Activated CD4-positive, alpha-beta memory T cell treated with anti-CD3 and anti-CD28 coated beads, Interleukin-2, amount 10 ng/mL, durations not matched to agents 7 days and 5 days (primary cell): ENCODE measurements at regions not wholly inside any gene's neighbourhood (a gene's known extent, or its start where the extent isn't known, plus 50 kb on each side); places are given as distances from the start of the nearest gene placed in this dataset.

ENCODE experiments used
- CTCF ChIA-PET: fragments of 350-600 bp; sonication (Branson Sonifier 250); formaldehyde crosslinking; loops from one replicate; lab custom pipeline; 2021; ENCODE audit warnings: antibody characterized with exemption, inconsistent platforms; lab: Charles Lee
- POLR2A ChIA-PET: fragments of 350-600 bp; sonication (Branson Sonifier 250); formaldehyde crosslinking; loops from one replicate; lab custom pipeline; 2021; ENCODE audit warnings: antibody characterized with exemption; lab: Charles Lee
- DNase-seq: peaks from one replicate; pipeline ENCODE4 v3.0.0-alpha.2; 2020
- H3K27ac Mint-ChIP-seq: one replicate; pipeline ENCODE4 v1.8.0; 2021; ENCODE audit warnings: mild to moderate bottlenecking, mixed read lengths
- H3K27me3 Mint-ChIP-seq: one replicate; pipeline ENCODE4 v1.8.0; 2021; ENCODE audit warnings: mixed read lengths
- H3K36me3 Mint-ChIP-seq: one replicate; pipeline ENCODE4 v1.8.0; 2021; ENCODE audit warnings: low read depth, mixed read lengths
- H3K4me1 Mint-ChIP-seq: one replicate; pipeline ENCODE4 v1.8.0; 2021; ENCODE audit warnings: mixed read lengths
- H3K4me3 Mint-ChIP-seq: one replicate; pipeline ENCODE4 v1.8.0; 2021; ENCODE audit warnings: mild to moderate bottlenecking, mixed read lengths
- H3K9me3 Mint-ChIP-seq: one replicate; pipeline ENCODE4 v1.8.0; 2021; ENCODE audit warnings: mixed read lengths

DNA sequence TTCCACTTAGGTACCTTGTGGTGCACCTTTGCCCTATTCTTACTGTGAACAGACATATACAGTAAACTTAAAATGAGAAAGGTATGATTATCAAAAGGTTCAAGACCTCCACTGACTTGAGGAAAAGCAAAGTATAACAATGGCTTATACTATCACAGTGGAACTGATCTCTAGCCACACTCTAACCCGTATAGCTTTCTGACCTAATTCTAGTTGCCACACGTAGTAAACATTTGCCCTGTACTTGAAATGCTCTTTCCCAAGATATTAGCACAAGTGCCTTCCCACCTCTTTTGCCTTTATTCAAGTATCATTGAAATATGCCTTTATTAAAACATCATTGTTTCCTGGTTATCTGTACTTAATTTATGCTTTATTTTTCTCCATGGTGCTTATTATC, 250.4 kb upstream of the PPFIA2 start:
- no peaks in the 10 kb centered on the region for H3K27me3 Mint-ChIP-seq
- DNase-seq, result no peak
- no peak overlapping the region for H3K4me3 Mint-ChIP-seq
- H3K27ac Mint-ChIP-seq, result no peak overlapping the region
- H3K9me3 Mint-ChIP-seq, result no peaks in the 10 kb centered on the region
- H3K36me3 Mint-ChIP-seq, result no peaks in the 10 kb centered on the region
- CTCF ChIA-PET, result no interaction called here
- POLR2A ChIA-PET, result no interaction called here
- no peaks in the 10 kb centered on the region for H3K4me1 Mint-ChIP-seq

- Mint-ChIP-seq H3K27ac (no peak overlapping the region), H3K36me3 (no peaks in the 10 kb centered on the region), H3K27me3 (no peaks in the 10 kb centered on the region), H3K4me3 (no peak overlapping the region), H3K4me1 (no peaks in the 10 kb centered on the region), H3K9me3 (no peaks in the 10 kb centered on the region)
- POLR2A ChIA-PET, result no interaction called here
- no peak for DNase-seq
- CTCF ChIA-PET, result no interaction called here
These were observed 249.1 kb upstream of the PPFIA2 start for GRCh38 chr12:82008251-82008650.

DNA sequence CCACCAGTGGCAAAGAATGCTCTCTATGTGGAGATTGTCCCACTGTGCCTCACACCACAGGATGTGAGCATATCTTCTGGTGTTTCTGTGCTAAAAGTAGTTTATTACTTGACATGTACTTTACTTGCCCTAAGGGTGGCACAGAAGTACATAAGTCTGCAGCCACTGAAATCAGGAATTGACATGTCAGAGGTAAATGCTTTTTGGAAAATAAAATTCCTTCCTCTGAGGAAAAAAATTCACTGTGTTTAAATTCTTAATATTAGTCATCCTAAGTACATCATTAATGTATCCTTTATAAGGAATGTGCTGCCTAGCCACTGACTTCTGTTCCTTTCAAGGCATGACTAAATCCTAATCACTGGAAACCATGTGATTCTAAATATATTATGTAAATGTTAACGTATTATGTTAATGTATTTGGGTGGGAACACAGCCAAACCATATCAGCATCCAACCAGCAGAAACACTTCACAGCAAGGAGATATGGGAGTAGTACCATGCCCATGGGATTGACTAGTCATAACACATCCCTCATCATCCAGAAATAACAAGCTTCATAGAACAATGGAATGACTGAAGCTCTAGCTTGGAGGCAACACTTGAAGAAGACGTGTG, 239.7 kb upstream of the PPFIA2 start:
- Mint-ChIP-seq H3K36me3 (no peaks in the 10 kb centered on the region), H3K27ac (no peak overlapping the region), H3K4me3 (no peak overlapping the region), H3K27me3 (no peaks in the 10 kb centered on the region), H3K4me1 (no peaks in the 10 kb centered on the region), H3K9me3 (peaks cover 6% of the 10 kb centered on the region)
- POLR2A ChIA-PET, result no interaction called here
- CTCF ChIA-PET, result no interaction called here
- no peak for DNase-seq

- CTCF ChIA-PET, result interaction anchor here (1.3 to 1.4 kb wide), 2 partner anchors 347 to 348 kb away, joined by 3 read pairs; no protein-coding TSS in a partner anchor
- H3K27ac Mint-ChIP-seq, result no peak overlapping the region
These were observed 233.3 kb upstream of the PPFIA2 start for GRCh38 chr12:81992461-81992860.

DNA sequence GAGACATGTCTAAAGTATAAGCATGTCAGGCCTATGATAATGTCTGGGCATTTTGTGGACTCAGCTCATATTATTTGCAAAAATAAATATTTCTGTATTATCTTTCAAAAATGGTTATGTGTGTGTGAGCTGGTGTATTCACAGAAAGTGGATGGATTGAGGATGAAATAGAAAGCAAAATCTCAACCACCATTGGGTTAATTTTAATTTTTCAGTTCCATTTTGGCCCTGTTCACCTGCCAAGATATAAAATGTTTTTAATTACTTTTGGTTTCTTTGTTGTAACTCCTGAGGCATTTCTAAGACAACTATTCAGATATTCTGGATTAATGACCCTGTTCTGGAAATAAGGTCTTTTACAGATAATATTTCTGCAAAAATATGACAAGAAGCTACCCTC, 232.7 kb upstream of the PPFIA2 start:
- no peak overlapping the region for H3K4me3 Mint-ChIP-seq
- POLR2A ChIA-PET, result no interaction called here
- DNase-seq, result no peak
- H3K9me3 Mint-ChIP-seq, result no peaks in the 10 kb centered on the region
- CTCF ChIA-PET, result interaction anchor here (1.4 kb wide), 1 partner anchor 346 kb away, joined by 3 read pairs; no protein-coding TSS in a partner anchor
- H3K27ac Mint-ChIP-seq, result no peak overlapping the region
- no peaks in the 10 kb centered on the region for H3K36me3 Mint-ChIP-seq
- no peaks in the 10 kb centered on the region for H3K27me3 Mint-ChIP-seq
- H3K4me1 Mint-ChIP-seq, result no peaks in the 10 kb centered on the region

More at GRCh38 chr12:81992461-81992860, 233.3 kb upstream of the PPFIA2 start:
- POLR2A ChIA-PET, result no interaction called here
- Mint-ChIP-seq H3K4me3 (no peak overlapping the region), H3K27me3 (no peaks in the 10 kb centered on the region), H3K9me3 (no peaks in the 10 kb centered on the region), H3K4me1 (no peaks in the 10 kb centered on the region), H3K36me3 (no peaks in the 10 kb centered on the region)
- DNase-seq, result peak; percentile 42

- Mint-ChIP-seq H3K27ac (no peak overlapping the region), H3K27me3 (no peaks in the 10 kb centered on the region), H3K36me3 (no peaks in the 10 kb centered on the region), H3K4me3 (no peak overlapping the region), H3K9me3 (no peaks in the 10 kb centered on the region), H3K4me1 (no peaks in the 10 kb centered on the region)
- no peak for DNase-seq
- CTCF ChIA-PET, result no interaction called here
- POLR2A ChIA-PET, result no interaction called here
These were observed 229.2 kb upstream of the PPFIA2 start for GRCh38 chr12:81988362-81988761.

GRCh38 chr12:81987371-81987770, 228.2 kb upstream of the PPFIA2 start:
- no peaks in the 10 kb centered on the region for H3K9me3 Mint-ChIP-seq
- POLR2A ChIA-PET, result no interaction called here

GRCh38 chr12:81976661-81977060, 217.5 kb upstream of the PPFIA2 start:
- no peaks in the 10 kb centered on the region for H3K4me1 Mint-ChIP-seq
- POLR2A ChIA-PET, result no interaction called here
- no peak overlapping the region for H3K4me3 Mint-ChIP-seq
- peaks cover 3% of the 10 kb centered on the region for H3K9me3 Mint-ChIP-seq
- H3K27me3 Mint-ChIP-seq, result no peaks in the 10 kb centered on the region
- no peak for DNase-seq
- CTCF ChIA-PET, result no interaction called here
- H3K36me3 Mint-ChIP-seq, result no peaks in the 10 kb centered on the region
- H3K27ac Mint-ChIP-seq, result no peak overlapping the region

More at GRCh38 chr12:81987371-81987770, 228.2 kb upstream of the PPFIA2 start:
- no peak for DNase-seq
- CTCF ChIA-PET, result no interaction called here
- H3K36me3 Mint-ChIP-seq, result no peaks in the 10 kb centered on the region
- no peak overlapping the region for H3K4me3 Mint-ChIP-seq
- H3K4me1 Mint-ChIP-seq, result no peaks in the 10 kb centered on the region
- no peak overlapping the region for H3K27ac Mint-ChIP-seq
- no peaks in the 10 kb centered on the region for H3K27me3 Mint-ChIP-seq

DNA sequence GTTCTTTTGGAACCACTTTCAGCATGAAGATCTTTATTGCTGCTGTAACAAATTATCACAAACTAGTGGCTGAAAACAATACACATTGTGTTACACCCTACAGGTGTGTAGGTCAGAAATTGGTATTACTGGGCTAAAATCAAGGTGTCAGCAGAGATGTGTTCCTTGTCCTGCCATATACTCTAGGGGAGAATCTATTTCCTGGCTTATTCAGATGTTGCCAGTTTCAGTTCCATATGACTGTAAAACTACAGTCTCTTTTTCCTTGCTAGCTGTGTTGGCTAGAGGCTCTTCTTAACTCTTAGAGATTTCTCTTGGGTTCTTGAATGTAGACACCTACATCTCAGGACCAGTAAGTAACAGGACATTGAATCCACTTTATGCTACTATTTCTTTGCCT, 215.6 kb upstream of the PPFIA2 start:
- ChIA-PET CTCF (no interaction called here), POLR2A (no interaction called here)
- Mint-ChIP-seq H3K27me3 (no peaks in the 10 kb centered on the region), H3K9me3 (peaks cover 2% of the 10 kb centered on the region), H3K36me3 (no peaks in the 10 kb centered on the region), H3K27ac (no peak overlapping the region), H3K4me3 (no peak overlapping the region), H3K4me1 (no peaks in the 10 kb centered on the region)
- no peak for DNase-seq

GRCh38 chr12:81968421-81968820, 209.3 kb upstream of the PPFIA2 start:
- POLR2A ChIA-PET, result no interaction called here
- Mint-ChIP-seq H3K27ac (no peak overlapping the region), H3K27me3 (no peaks in the 10 kb centered on the region), H3K36me3 (no peaks in the 10 kb centered on the region), H3K9me3 (peaks cover 2% of the 10 kb centered on the region), H3K4me3 (no peak overlapping the region), H3K4me1 (no peaks in the 10 kb centered on the region)
- no peak for DNase-seq
- CTCF ChIA-PET, result no interaction called here

DNA sequence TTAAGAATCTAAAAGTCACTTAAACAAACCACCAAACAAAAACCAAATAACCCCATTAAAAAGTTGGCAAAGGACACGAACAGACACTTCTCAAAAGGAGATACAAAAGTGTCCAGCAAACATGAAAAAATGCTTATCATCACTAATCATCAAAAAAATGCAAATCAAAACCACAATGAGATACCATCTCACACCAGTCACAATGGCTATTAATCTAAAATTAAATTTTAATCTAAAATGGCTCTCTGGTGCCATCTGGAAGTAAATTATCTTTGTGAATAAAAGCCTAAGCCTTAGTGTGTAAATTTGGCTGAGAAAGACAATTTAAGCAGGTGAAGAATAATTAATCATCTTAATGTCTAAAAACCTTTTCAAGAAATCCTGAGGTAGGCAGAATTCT, 204.5 kb upstream of the PPFIA2 start:
- Mint-ChIP-seq H3K9me3 (no peaks in the 10 kb centered on the region), H3K4me1 (no peaks in the 10 kb centered on the region), H3K4me3 (no peak overlapping the region)

GRCh38 chr12:81963026-81963425, 203.9 kb upstream of the PPFIA2 start:
- DNase-seq, result no peak
- H3K4me1 Mint-ChIP-seq, result no peaks in the 10 kb centered on the region
- CTCF ChIA-PET, result no interaction called here
- POLR2A ChIA-PET, result no interaction called here
- no peaks in the 10 kb centered on the region for H3K27me3 Mint-ChIP-seq
- H3K9me3 Mint-ChIP-seq, result no peaks in the 10 kb centered on the region
- no peak overlapping the region for H3K27ac Mint-ChIP-seq
- H3K36me3 Mint-ChIP-seq, result no peaks in the 10 kb centered on the region
- no peak overlapping the region for H3K4me3 Mint-ChIP-seq

More for the DNA sequence above, 204.5 kb upstream of the PPFIA2 start:
- no peaks in the 10 kb centered on the region for H3K27me3 Mint-ChIP-seq
- CTCF ChIA-PET, result no interaction called here
- no peak overlapping the region for H3K27ac Mint-ChIP-seq
- POLR2A ChIA-PET, result no interaction called here
- no peaks in the 10 kb centered on the region for H3K36me3 Mint-ChIP-seq
- DNase-seq, result no peak

- no peaks in the 10 kb centered on the region for H3K9me3 Mint-ChIP-seq
- no peaks in the 10 kb centered on the region for H3K4me1 Mint-ChIP-seq
- H3K27me3 Mint-ChIP-seq, result no peaks in the 10 kb centered on the region
- DNase-seq, result no peak
- H3K27ac Mint-ChIP-seq, result no peak overlapping the region
- H3K36me3 Mint-ChIP-seq, result no peaks in the 10 kb centered on the region
- POLR2A ChIA-PET, result no interaction called here
- no peak overlapping the region for H3K4me3 Mint-ChIP-seq
- CTCF ChIA-PET, result no interaction called here
These were observed 203.1 kb upstream of the PPFIA2 start for GRCh38 chr12:81962126-81962856.

- ChIA-PET POLR2A (no interaction called here), CTCF (no interaction called here)
- Mint-ChIP-seq H3K9me3 (no peaks in the 10 kb centered on the region), H3K4me3 (no peak overlapping the region), H3K27ac (no peak overlapping the region), H3K4me1 (peaks cover 5% of the 10 kb centered on the region), H3K27me3 (no peaks in the 10 kb centered on the region), H3K36me3 (no peaks in the 10 kb centered on the region)
- no peak for DNase-seq
These were observed 199.3 kb upstream of the PPFIA2 start for GRCh38 chr12:81958406-81958805.
